GM19023 (cell line): ENCODE measurements at regions not wholly inside any gene's neighbourhood (a gene's known extent, or its start where the extent isn't known, plus 50 kb on each side); places are given as distances from the start of the nearest gene placed in this dataset.
"Not testable (repeated sequence)": the region's sequence is repeated elsewhere in the genome, so short reads cannot be mapped to it uniquely, and the experiment has no call there.

Source experiments
- ATAC-seq: cut with Tn5 transposase; IDR thresholded peaks from one replicate; pipeline ENCODE4 v1.9.1; 2021; ENCODE audit warnings: mild to moderate bottlenecking, moderate library complexity; ENCODE audit not compliant: unreplicated experiment

DNA sequence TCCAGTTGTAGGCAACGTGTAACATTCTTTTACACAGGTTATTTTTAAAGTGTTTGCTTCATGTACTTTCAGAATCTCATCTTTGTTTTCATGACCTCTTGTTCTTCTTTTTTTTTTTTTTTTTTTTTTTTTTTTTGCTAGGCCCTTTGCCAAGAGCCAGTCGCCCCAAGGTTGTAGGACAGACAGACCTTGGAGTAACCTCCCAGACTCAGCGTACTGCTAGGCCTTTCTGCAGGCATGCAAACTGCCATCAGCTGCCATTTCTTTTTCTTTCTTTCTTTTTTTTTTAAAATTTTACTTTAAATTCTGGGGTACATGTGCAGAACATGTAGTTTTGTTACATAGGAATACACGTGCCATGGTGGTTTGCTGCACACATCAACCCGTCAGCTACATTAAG lies 452.3 kb upstream of the MDGA2 start:
- no peak for ATAC-seq

DNA sequence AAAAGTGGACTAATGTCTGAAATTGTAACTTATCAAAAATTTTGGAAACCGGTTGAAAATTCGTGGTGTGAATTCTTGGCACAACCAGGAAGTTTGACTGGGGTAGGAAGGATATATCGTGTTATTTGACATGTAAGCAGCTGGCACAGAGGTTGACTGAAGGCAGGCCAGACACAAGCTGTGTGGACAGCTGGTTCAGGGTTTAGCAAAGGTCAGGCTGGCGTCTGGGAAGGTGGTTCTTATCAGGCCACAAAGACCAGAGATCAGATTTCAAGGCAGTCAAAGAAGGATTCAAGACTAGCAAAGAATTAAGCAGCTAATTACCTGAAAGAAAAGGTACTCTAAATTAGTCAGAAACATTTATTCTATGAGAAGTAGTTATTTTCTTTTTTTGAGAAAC lies 450.2 kb upstream of the MDGA2 start:
- no peak for ATAC-seq

DNA sequence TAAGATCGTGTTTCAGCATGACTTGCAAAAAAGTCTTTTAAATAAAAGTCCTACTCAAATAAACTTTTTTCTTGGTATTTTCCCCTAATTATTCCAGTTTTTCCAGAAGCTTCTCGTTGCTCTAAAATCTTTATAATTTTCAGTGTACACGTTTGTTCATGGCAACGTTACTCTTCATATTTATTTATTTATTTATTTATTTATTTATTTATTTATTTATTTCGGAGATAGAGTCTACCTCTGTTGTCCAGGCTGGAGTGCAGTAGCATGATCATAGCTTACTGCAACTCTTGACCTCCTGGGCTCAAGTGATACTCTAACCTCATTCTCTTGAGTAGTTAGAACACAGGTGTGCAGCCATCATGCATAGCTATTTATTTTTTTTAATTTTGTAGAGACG lies 438.3 kb upstream of the MDGA2 start:
- ATAC-seq = no peak

DNA sequence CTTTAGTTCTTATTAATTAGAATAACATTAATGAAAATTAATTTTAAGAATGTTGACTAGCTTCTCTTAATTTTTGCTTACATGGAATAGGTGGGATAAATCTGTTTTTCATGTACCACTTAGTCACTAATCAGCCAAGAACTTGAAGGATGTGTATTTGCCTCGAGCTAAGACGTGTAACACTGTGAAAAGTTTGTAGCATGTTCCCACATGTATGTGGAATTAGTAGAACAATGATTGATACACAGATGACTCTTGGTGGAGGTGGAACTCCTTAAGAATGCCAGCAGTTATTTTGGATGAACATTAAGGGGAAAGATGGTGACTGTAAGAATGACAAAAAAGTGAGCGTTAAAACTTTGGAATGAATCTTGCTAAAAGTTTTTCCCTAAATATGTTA lies 435.7 kb upstream of the MDGA2 start:
- no peak for ATAC-seq

DNA sequence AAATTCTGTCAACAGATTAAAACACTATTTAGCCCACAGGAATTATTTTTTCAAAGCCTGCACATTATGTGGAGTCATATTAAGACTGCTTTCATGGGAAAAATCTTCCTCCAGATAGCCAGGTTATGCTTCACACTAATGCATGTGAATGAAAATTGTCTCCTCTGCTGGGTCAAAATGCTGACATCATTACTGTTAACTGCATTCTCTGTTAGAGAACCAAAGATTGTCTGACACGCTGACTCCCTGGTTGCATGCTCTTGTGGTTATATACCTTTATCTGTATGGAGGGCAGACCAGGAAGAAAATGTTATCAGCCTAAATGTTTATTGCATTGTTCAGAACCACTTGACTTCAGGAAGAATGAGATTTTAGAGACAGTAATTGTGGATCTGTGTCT lies 432.2 kb upstream of the MDGA2 start:
- no peak for ATAC-seq

DNA sequence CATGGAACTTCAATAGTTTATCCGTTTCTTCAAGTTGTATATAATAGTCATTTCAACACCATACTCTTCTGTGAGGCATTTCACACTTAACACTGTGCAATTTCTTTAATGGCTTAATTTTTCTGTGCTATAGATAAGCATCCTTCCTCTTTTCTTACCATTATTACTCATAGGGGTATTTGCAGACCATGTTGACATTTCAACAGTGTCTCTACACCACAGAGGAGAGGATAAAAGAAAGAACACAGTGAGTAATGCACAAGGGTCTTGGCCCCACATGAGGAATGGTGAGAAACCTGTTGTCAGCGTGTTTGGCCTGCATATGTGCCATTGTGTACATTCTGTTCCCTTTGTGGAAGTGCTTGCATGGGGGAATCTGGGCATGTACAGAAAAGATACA lies 421.5 kb upstream of the MDGA2 start:
- no peak for ATAC-seq

DNA sequence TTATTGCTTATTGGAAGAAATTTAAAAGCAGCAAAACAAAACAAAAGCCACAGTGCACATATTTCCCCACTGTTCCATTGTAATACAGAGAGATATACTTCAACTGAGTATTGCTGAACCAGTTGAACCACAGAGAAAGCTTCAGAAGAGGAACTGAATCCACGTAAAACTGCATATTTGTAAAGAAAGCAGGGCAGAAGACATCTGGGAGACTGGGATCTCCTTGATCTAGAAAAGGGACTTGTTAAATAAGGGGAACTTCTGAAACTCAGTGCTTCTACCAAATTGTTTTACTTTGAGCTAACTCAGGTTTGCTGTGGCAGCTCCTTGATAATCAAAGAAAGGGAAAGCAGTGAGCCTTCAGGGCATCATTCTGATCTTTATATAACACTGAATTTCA lies 411.1 kb upstream of the MDGA2 start:
- no peak for ATAC-seq

DNA sequence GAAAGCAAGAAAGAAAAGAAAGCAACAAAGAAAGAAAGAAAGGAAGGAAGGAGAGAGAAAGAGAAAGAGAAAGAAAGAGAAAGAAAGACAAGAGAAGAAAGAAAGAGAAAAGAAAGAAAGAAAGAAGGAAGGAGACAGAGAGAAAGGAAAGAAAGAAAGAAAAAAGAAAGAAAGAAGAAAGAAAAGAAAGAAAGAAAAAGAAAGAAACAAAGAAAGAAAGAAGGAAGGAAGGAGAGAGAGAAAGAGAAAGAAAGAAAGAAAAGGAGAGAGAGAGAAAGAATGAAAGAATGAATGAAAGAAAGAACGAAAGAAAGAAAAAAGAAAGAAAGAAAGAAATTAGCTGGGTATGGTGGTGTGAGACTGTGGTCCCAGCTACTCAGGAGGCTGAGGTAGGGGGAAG lies 400.1 kb upstream of the MDGA2 start:
- ATAC-seq = no peak

- no peak for ATAC-seq
Measured at GRCh38 chr14:48052973-48053372, 377.6 kb upstream of the MDGA2 start.

GRCh38 chr14:48035836-48036235 lies 360.4 kb upstream of the MDGA2 start:
- ATAC-seq = no peak

- no peak for ATAC-seq
Measured at GRCh38 chr14:48027115-48027514, 351.7 kb upstream of the MDGA2 start.

- no peak for ATAC-seq
Measured at GRCh38 chr14:48023881-48024280, 348.5 kb upstream of the MDGA2 start.

GRCh38 chr14:48011484-48011883 lies 336.1 kb upstream of the MDGA2 start:
- ATAC-seq = not testable (repeated sequence)

DNA sequence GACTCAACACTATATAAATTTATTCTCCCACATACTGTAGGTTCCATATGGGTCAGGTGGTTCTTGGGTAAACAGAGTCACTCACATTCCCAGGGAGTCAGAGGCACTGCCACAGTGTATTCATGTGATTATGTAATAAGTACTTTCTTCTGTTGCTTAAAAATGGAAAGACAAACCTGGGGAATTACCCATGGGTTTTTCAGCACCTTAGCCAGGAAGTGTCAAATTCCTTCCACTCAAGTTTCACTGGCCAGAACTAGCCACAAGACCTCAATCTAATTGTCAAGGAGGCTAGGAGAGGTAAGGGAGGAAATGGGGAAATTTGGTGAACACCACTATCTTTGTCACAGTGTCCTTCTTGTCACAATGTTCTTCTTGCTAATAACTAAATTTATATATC lies 333.2 kb upstream of the MDGA2 start:
- ATAC-seq = no peak

- ATAC-seq = no peak
Measured at GRCh38 chr14:48005986-48006385, 330.6 kb upstream of the MDGA2 start.

GRCh38 chr14:47993883-47994282 lies 318.5 kb upstream of the MDGA2 start:
- ATAC-seq = no peak

DNA sequence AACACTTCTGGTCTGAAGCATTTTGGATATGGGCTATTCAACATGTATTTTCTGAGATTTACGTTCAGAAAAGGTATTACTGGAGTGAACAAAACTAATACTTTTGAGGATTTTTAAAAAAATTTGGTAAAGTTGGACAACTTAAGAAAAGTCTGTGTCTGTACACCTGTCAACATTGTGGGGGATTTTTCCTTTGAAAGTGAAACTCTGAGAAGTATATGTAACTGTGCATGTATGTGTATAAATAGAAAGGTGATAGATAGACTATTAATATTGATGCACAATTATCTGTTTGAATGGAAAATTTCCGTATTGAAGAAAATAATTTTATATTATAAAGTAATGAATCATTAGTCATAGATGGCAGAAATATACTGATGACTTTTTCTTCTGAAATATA lies 312.8 kb upstream of the MDGA2 start:
- ATAC-seq = no peak

- no peak for ATAC-seq
Measured at GRCh38 chr14:47978871-47979270, 303.5 kb upstream of the MDGA2 start.

DNA sequence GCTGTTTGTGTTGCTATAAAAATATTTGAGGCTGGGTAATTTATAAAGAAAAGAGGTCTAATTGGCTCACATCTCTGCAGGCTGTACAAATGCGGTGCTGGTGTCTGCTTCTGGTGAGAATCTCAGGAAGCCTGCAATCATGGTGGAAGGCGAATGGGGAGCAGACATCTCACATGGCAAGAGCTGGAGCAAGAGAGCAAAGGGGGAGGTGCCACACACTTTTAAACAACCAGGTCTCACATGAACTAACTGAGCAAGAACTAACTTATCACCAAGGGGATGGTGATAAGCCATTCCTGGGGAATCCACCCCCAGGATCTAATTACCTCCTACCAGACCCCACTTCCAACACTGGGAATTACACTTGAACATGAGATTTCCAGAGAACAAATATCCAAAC lies 300.7 kb upstream of the MDGA2 start:
- ATAC-seq = no peak

- no peak for ATAC-seq
Measured at GRCh38 chr14:47966076-47966810, 290.8 kb upstream of the MDGA2 start.

DNA sequence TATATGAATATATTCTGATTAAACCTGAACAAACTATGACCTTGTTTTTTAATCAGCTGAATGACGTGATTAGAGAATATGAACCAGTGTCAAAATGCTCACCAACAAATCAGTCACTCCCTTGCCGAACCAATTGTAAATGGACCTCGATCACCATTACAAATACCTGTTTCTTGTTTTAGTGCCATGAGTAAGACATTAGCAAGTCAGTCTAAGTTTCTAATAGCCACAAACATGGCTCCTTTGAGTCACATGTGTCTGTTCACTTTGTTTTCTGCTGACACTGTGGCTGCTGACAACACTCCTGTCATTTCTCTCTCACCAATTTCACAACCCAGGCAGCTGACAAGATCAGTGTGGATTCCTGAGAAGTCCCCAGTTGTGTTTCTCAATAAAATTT lies 286.2 kb upstream of the MDGA2 start:
- ATAC-seq = no peak

GRCh38 chr14:47959740-47960139 lies 284.3 kb upstream of the MDGA2 start:
- ATAC-seq = no peak

GRCh38 chr14:47949006-47949405 lies 273.6 kb upstream of the MDGA2 start:
- no peak for ATAC-seq
